Hepatocyte (in vitro differentiated cells): ENCODE measurements at regions not wholly inside any gene's neighbourhood (a gene's known extent, or its start where the extent isn't known, plus 50 kb on each side); places are given as distances from the start of the nearest gene placed in this dataset.

Experiments
- DNase-seq: peaks from one replicate; pipeline ENCODE4 v3.0.0-alpha.2; 2016; ENCODE audit warnings: low spot score
- H2AFZ ChIP-seq: fragments of 200-600 bp; sonication (generic); 2 replicates; pipeline ENCODE4 v1.6.0; 2016; ENCODE audit warnings: antibody characterized with exemption, mild to moderate bottlenecking
- H3K27ac ChIP-seq: fragments of 200-600 bp; sonication (generic); 2 replicates; pipeline ENCODE4 v1.5.1; 2016; ENCODE audit warnings: mild to moderate bottlenecking
- H3K27me3 ChIP-seq: fragments of 200-600 bp; sonication (generic); 2 replicates; pipeline ENCODE4 v1.6.1; 2016
- H3K36me3 ChIP-seq: fragments of 200-600 bp; sonication (generic); replicated peaks from 2 replicates; pipeline ENCODE4 v1.5.1; 2016; ENCODE audit warnings: low read depth; ENCODE audit not compliant: insufficient read depth
- H3K4me1 ChIP-seq: fragments of 200-600 bp; sonication (generic); 2 replicates; pipeline ENCODE4 v1.5.1; 2016; ENCODE audit warnings: mild to moderate bottlenecking, moderate library complexity; ENCODE audit not compliant: insufficient read depth
- H3K4me2 ChIP-seq: fragments of 200-600 bp; sonication (generic); 2 replicates; pipeline ENCODE4 v1.6.0; 2016
- H3K4me3 ChIP-seq: fragments of 200-600 bp; sonication (generic); 2 replicates; pipeline ENCODE4 v1.5.1; 2016; ENCODE audit warnings: mild to moderate bottlenecking
- H3K79me2 ChIP-seq: fragments of 200-600 bp; sonication (generic); 2 replicates; pipeline ENCODE4 v1.6.0; 2017; ENCODE audit warnings: mild to moderate bottlenecking
- H3K9me2 ChIP-seq: fragments of 200-600 bp; sonication (generic); replicated peaks from 2 replicates; pipeline ENCODE4 v1.6.0; 2017; ENCODE audit warnings: mild to moderate bottlenecking; ENCODE audit not compliant: insufficient read depth
- H3K9me3 ChIP-seq: fragments of 200-600 bp; sonication (generic); 2 replicates; pipeline ENCODE4 v1.5.1; 2016; ENCODE audit warnings: low read depth, mild to moderate bottlenecking
- H4K20me1 ChIP-seq: fragments of 200-600 bp; sonication (generic); 2 replicates; pipeline ENCODE4 v1.6.0; 2016; ENCODE audit warnings: mild to moderate bottlenecking; ENCODE audit not compliant: insufficient read depth, poor library complexity, severe bottlenecking
- CTCF ChIP-seq: fragments of 200-600 bp; sonication (generic); IDR thresholded peaks from 2 replicates; pipeline ENCODE4 v1.5.1; 2016; ENCODE audit warnings: antibody characterized with exemption, mild to moderate bottlenecking; ENCODE audit not compliant: poor library complexity
- EZH2 ChIP-seq: fragments of 200-600 bp; sonication (generic); IDR thresholded peaks from 2 replicates; pipeline ENCODE4 v1.6.1; 2016; ENCODE audit warnings: antibody characterized with exemption, mild to moderate bottlenecking, borderline replicate concordance
- EZH2phosphoT487 ChIP-seq: fragments of 200-600 bp; sonication (generic); IDR thresholded peaks from one replicate; pipeline ENCODE4 v1.6.1; 2018; ENCODE audit warnings: antibody characterized with exemption, mild to moderate bottlenecking, low read depth, moderate library complexity; ENCODE audit not compliant: unreplicated experiment, severe bottlenecking
- WGBS: methylation state at CpG from one replicate; pipeline ENCODE4 v1.1.6; 2016; ENCODE audit warnings: low lambda C conversion rate; ENCODE audit errors: missing lambda C conversion rate; 5-methylcytosine and 5-hydroxymethylcytosine counted together

GRCh38 chr1:36644556-36644955, 161.8 kb upstream of the CSF3R start:
- WGBS = 84% methylated on average over 7 of the region's 7 CpGs
- H2AFZ ChIP-seq = no peak overlapping the region
- no peaks in the 10 kb centered on the region for H3K79me2 ChIP-seq

GRCh38 chr1:36643371-36644270, 160.9 kb upstream of the CSF3R start:
- H3K4me2 ChIP-seq = no peak overlapping the region
- no peak overlapping the region for H2AFZ ChIP-seq
- no peaks in the 10 kb centered on the region for H3K9me2 ChIP-seq
- no peak overlapping the region for H3K4me3 ChIP-seq
- H3K27ac ChIP-seq = no peak overlapping the region
- H3K4me1 ChIP-seq = no peaks in the 10 kb centered on the region
- TF ChIP-seq EZH2phosphoT487 = no peak
- TF ChIP-seq EZH2 = no peak
- no peak for TF ChIP-seq CTCF
- no peaks in the 10 kb centered on the region for H3K79me2 ChIP-seq
- no peak for DNase-seq
- 78% methylated on average over 13 of the region's 13 CpGs for WGBS
- peaks cover 16% of the 10 kb centered on the region for H3K27me3 ChIP-seq
- no peaks in the 10 kb centered on the region for H4K20me1 ChIP-seq
- H3K36me3 ChIP-seq = no peaks in the 10 kb centered on the region
- no peaks in the 10 kb centered on the region for H3K9me3 ChIP-seq

More at GRCh38 chr1:36644556-36644955, 161.8 kb upstream of the CSF3R start:
- Histone ChIP-seq H3K9me2 (no peaks in the 10 kb centered on the region), H3K4me2 (no peak overlapping the region), H3K27ac (no peak overlapping the region), H4K20me1 (no peaks in the 10 kb centered on the region), H3K4me1 (no peaks in the 10 kb centered on the region), H3K4me3 (no peak overlapping the region), H3K36me3 (no peaks in the 10 kb centered on the region), H3K9me3 (no peaks in the 10 kb centered on the region), H3K27me3 (peaks cover 16% of the 10 kb centered on the region)
- TF ChIP-seq EZH2phosphoT487 (no peak), EZH2 (no peak)
- no peak for DNase-seq

GRCh38 chr1:36642802-36643201, 160.1 kb upstream of the CSF3R start:
- Histone ChIP-seq H3K4me3 (no peak overlapping the region), H3K27me3 (peaks cover 16% of the 10 kb centered on the region), H2AFZ (no peak overlapping the region), H3K36me3 (no peaks in the 10 kb centered on the region), H3K9me3 (no peaks in the 10 kb centered on the region), H4K20me1 (no peaks in the 10 kb centered on the region), H3K79me2 (no peaks in the 10 kb centered on the region), H3K9me2 (no peaks in the 10 kb centered on the region), H3K4me2 (no peak overlapping the region), H3K27ac (no peak overlapping the region), H3K4me1 (no peaks in the 10 kb centered on the region)
- no peak for TF ChIP-seq EZH2
- TF ChIP-seq CTCF = no peak
- no peak for TF ChIP-seq EZH2phosphoT487
- DNase-seq = no peak
- 83% methylated on average over 2 of the region's 2 CpGs for WGBS

- DNase-seq = no peak
- Histone ChIP-seq H4K20me1 (no peaks in the 10 kb centered on the region), H3K4me1 (no peaks in the 10 kb centered on the region), H3K4me3 (no peak overlapping the region), H3K4me2 (no peak overlapping the region), H3K36me3 (no peaks in the 10 kb centered on the region), H3K27me3 (peaks cover 9% of the 10 kb centered on the region), H3K79me2 (no peaks in the 10 kb centered on the region), H3K27ac (no peak overlapping the region), H3K9me2 (no peaks in the 10 kb centered on the region), H2AFZ (no peak overlapping the region), H3K9me3 (no peaks in the 10 kb centered on the region)
- WGBS = 89% methylated on average over 1 of the region's 1 CpG
- no peak for TF ChIP-seq EZH2
- TF ChIP-seq EZH2phosphoT487 = no peak
- TF ChIP-seq CTCF = no peak
Measured at GRCh38 chr1:36641776-36642175, 159.1 kb upstream of the CSF3R start.
